ENCODE measurements at regions not wholly inside any gene's neighbourhood (a gene's known extent, or its start where the extent isn't known, plus 50 kb on each side); places are given as distances from the start of the nearest gene placed in this dataset.

DNA sequence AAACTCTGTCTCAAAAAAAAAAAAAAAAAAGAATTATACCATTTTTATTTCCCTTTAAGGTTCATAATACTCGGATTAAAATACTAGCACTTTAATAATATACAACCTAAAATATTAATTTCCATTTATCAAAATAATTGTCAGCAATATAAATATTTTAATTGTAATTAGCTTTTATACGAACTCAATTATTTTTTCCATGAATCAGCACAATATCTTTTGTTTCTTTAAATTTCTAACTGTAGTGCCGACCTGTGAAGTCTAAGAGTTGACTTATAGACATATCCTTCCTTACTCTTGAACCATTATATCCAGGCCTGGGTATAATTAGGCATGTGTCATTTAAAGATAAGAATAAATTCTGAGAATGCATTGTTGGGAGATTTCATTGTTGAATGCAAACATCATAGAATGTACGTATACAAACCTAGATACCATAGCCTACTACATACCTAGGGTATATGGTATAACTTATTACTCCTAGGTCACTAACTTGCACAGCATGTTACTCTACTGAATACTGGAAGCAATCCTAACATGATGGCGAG lies 996.7 kb upstream of the TMPRSS15 start:
- no peak for TF ChIP-seq POLR2AphosphoS5 (IDR thresholded peaks at IDR 0.05)
- TF ChIP-seq, protein P1, sequence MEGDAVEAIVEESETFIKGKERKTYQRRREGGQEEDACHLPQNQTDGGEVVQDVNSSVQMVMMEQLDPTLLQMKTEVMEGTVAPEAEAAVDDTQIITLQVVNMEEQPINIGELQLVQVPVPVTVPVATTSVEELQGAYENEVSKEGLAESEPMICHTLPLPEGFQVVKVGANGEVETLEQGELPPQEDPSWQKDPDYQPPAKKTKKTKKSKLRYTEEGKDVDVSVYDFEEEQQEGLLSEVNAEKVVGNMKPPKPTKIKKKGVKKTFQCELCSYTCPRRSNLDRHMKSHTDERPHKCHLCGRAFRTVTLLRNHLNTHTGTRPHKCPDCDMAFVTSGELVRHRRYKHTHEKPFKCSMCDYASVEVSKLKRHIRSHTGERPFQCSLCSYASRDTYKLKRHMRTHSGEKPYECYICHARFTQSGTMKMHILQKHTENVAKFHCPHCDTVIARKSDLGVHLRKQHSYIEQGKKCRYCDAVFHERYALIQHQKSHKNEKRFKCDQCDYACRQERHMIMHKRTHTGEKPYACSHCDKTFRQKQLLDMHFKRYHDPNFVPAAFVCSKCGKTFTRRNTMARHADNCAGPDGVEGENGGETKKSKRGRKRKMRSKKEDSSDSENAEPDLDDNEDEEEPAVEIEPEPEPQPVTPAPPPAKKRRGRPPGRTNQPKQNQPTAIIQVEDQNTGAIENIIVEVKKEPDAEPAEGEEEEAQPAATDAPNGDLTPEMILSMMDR (IDR thresholded peaks at IDR 0.05) = no peak
